Smooth muscle cell (in vitro differentiated cells): ENCODE measurements at regions not wholly inside any gene's neighbourhood (a gene's known extent, or its start where the extent isn't known, plus 50 kb on each side); places are given as distances from the start of the nearest gene placed in this dataset.
A peak's percentile ranks its signal among the peaks of the same experiment; 100 is the strongest.

Experiments
- DNase-seq: peaks from one replicate; lab custom pipeline; 2025; ENCODE audit not compliant: unreplicated experiment; lab: John Stamatoyannopoulos, UW
- H2AFZ ChIP-seq: fragments of 200-600 bp; sonication (generic); 2 replicates; pipeline ENCODE4 v1.6.0; 2016; ENCODE audit warnings: antibody characterized with exemption, low read depth, mild to moderate bottlenecking
- H3F3A ChIP-seq: fragments of 200-600 bp; sonication (generic); 2 replicates; pipeline ENCODE4 v1.6.0; 2017; ENCODE audit warnings: antibody characterized with exemption, low read depth
- H3K27ac ChIP-seq: fragments of 200-600 bp; sonication (generic); 2 replicates; pipeline ENCODE4 v1.5.1; 2016; ENCODE audit warnings: low read depth, mild to moderate bottlenecking
- H3K27me3 ChIP-seq: fragments of 200-600 bp; sonication (generic); 2 replicates; pipeline ENCODE4 v1.6.1; 2016; ENCODE audit warnings: low read depth, mild to moderate bottlenecking
- H3K36me3 ChIP-seq: fragments of 200-600 bp; sonication (generic); 2 replicates; pipeline ENCODE4 v1.5.1; 2016; ENCODE audit warnings: low read depth
- H3K4me1 ChIP-seq: fragments of 200-600 bp; sonication (generic); 2 replicates; pipeline ENCODE4 v1.5.1; 2016; ENCODE audit warnings: low read depth
- H3K4me2 ChIP-seq: fragments of 200-600 bp; sonication (generic); 2 replicates; pipeline ENCODE4 v1.6.0; 2016; ENCODE audit warnings: mild to moderate bottlenecking
- H3K4me3 ChIP-seq: fragments of 200-600 bp; sonication (generic); 2 replicates; pipeline ENCODE4 v1.5.1; 2016; ENCODE audit warnings: mild to moderate bottlenecking
- H3K79me2 ChIP-seq: fragments of 200-600 bp; sonication (generic); 2 replicates; pipeline ENCODE4 v1.6.0; 2016; ENCODE audit warnings: low read depth, mild to moderate bottlenecking
- H3K9ac ChIP-seq: fragments of 200-600 bp; sonication (generic); 2 replicates; pipeline ENCODE4 v1.6.0; 2016; ENCODE audit warnings: low read depth
- H3K9me3 ChIP-seq: fragments of 200-600 bp; sonication (generic); replicated peaks from 2 replicates; pipeline ENCODE4 v1.5.1; 2016; ENCODE audit warnings: low read depth
- H4K20me1 ChIP-seq: fragments of 200-600 bp; sonication (generic); 2 replicates; pipeline ENCODE4 v1.6.0; 2016; ENCODE audit warnings: low read depth
- CTCF ChIP-seq: fragments of 200-600 bp; sonication (generic); IDR thresholded peaks from 2 replicates; pipeline ENCODE4 v1.5.1; 2017; ENCODE audit warnings: borderline replicate concordance, mild to moderate bottlenecking, antibody characterized with exemption; ENCODE audit not compliant: insufficient read depth, poor library complexity, severe bottlenecking
- WGBS: methylation state at CpG from one replicate; pipeline ENCODE4 v1.1.7; 2016; ENCODE audit warnings: low lambda C conversion rate; 5-methylcytosine and 5-hydroxymethylcytosine counted together

- H3K9me3 ChIP-seq = no peaks in the 10 kb centered on the region
- DNase-seq = no peak
- H3K9ac ChIP-seq = no peak overlapping the region
- no peaks in the 10 kb centered on the region for H3K36me3 ChIP-seq
- H4K20me1 ChIP-seq = no peaks in the 10 kb centered on the region
- H2AFZ ChIP-seq = no peak overlapping the region
- H3K4me3 ChIP-seq = no peak overlapping the region
- H3F3A ChIP-seq = peaks cover 7% of the 10 kb centered on the region
- H3K4me2 ChIP-seq = peak overlapping the region; percentile 13
- TF ChIP-seq CTCF = no peak
- no peaks in the 10 kb centered on the region for H3K27me3 ChIP-seq
- WGBS = 69% methylated on average over 2 of the region's 2 CpGs
- H3K4me1 ChIP-seq = peaks cover 7% of the 10 kb centered on the region
- H3K79me2 ChIP-seq = no peaks in the 10 kb centered on the region
- H3K27ac ChIP-seq = peak overlapping the region; percentile 12
Observed at GRCh38 chr1:68954841-68955240, 458.0 kb upstream of the DEPDC1 start.

DNA sequence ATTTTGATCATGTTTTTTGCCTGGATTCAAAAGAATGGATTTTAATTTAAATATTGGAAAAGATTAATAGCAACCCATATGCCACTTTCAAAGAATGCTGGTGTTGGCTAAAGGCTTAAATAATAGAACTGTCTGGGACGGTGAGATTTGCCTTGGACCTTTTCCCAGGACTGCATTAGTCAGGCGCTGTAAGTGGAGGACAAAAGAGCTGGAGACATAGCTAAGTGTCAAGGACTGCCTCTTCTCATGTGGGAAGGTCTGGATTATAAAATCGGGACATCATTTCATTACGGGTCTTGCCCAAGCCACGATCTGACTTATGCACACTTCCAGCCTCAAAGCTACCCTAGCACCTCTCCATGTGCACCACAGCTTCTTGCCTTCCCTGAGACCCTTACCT, 458.5 kb upstream of the DEPDC1 start:
- no peaks in the 10 kb centered on the region for H3K27me3 ChIP-seq
- peaks cover 7% of the 10 kb centered on the region for H3F3A ChIP-seq
- H4K20me1 ChIP-seq = no peaks in the 10 kb centered on the region
- H3K9me3 ChIP-seq = no peaks in the 10 kb centered on the region
- 63% methylated on average over 5 of the region's 5 CpGs for WGBS
- no peak overlapping the region for H3K9ac ChIP-seq
- no peaks in the 10 kb centered on the region for H3K36me3 ChIP-seq
- peak overlapping the region; percentile 13 for H3K4me2 ChIP-seq
- H3K27ac ChIP-seq = peak overlapping the region; percentile 12
- H3K4me3 ChIP-seq = no peak overlapping the region
- no peak for DNase-seq
- no peak overlapping the region for H2AFZ ChIP-seq
- peaks cover 7% of the 10 kb centered on the region for H3K4me1 ChIP-seq
- no peaks in the 10 kb centered on the region for H3K79me2 ChIP-seq
- no peak for TF ChIP-seq CTCF

DNA sequence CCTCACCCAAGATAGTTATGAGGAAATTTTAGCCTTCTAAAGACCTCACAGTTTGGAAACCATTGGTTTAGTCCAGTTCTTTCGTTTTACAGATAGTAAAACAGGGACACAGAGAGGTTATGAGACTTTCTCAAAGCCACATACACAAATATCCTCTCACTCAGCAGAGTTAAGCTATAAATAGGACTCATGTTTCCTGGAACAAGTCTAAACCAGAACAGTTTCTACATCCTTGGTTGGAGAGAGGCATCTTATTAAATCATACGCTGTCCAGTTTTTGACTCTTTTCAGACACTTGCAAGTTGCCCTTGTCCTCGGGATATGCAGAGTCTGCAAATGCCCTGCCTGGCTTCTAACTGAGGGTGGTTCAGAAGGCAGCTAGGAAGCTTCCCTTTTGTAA, 462.1 kb upstream of the DEPDC1 start:
- H3K9ac ChIP-seq = no peak overlapping the region
- H3K9me3 ChIP-seq = no peaks in the 10 kb centered on the region
- H4K20me1 ChIP-seq = no peaks in the 10 kb centered on the region
- H3K27me3 ChIP-seq = no peaks in the 10 kb centered on the region
- 25% methylated on average over 3 of the region's 3 CpGs for WGBS
- peaks cover 7% of the 10 kb centered on the region for H3K4me1 ChIP-seq
- peak overlapping the region; percentile 24 for H3K27ac ChIP-seq
- no peaks in the 10 kb centered on the region for H3K36me3 ChIP-seq
- DNase-seq = no peak
- H3K79me2 ChIP-seq = no peaks in the 10 kb centered on the region
- peak overlapping the region; percentile 61 for H3K4me2 ChIP-seq
- peaks cover 7% of the 10 kb centered on the region for H3F3A ChIP-seq
- no peak for TF ChIP-seq CTCF
- no peak overlapping the region for H3K4me3 ChIP-seq
- peak overlapping the region; percentile 66 for H2AFZ ChIP-seq

DNA sequence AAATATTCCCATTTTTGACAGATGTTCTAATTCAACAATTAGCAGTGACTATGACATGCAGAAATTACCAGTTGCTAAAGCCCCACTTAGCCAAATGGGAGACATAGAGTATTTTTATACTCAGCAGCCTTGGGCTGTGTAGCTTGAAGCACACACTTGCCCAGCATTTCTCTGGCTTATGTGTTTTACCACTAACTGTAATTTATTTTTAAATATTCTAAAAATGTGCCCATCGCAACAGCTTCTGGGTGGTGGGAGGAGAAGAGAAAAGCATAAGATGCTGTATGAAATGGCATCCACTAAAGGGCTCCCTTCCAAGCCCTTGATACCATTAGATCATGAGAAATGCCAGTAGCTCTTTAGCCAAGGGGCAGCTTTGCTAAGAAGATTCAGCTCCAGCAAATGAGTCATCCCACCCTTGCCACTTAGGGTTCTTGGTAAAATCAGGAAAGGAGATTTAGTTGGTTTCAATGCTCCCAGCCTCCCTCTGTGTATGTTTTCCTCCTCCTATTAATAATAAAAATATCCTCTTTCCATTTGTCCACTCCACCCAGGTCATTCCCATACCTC, 462.7 kb upstream of the DEPDC1 start:
- Histone ChIP-seq H4K20me1 (no peaks in the 10 kb centered on the region), H3K4me1 (peaks cover 7% of the 10 kb centered on the region), H3F3A (peaks cover 7% of the 10 kb centered on the region), H3K9ac (no peak overlapping the region), H2AFZ (peak overlapping the region; percentile 66), H3K27ac (peak overlapping the region; percentile 24), H3K36me3 (no peaks in the 10 kb centered on the region), H3K27me3 (no peaks in the 10 kb centered on the region), H3K4me2 (peak overlapping the region; percentile 61), H3K79me2 (no peaks in the 10 kb centered on the region), H3K4me3 (no peak overlapping the region), H3K9me3 (no peaks in the 10 kb centered on the region)
- WGBS = 79% methylated on average over 1 of the region's 1 CpG
- DNase-seq = no peak
- no peak for TF ChIP-seq CTCF
